ENCODE measurements at regions not wholly inside any gene's neighbourhood (a gene's known extent, or its start where the extent isn't known, plus 50 kb on each side); places are given as distances from the start of the nearest gene placed in this dataset.
A peak's percentile ranks its signal among the peaks of the same experiment; 100 is the strongest.

DNA sequence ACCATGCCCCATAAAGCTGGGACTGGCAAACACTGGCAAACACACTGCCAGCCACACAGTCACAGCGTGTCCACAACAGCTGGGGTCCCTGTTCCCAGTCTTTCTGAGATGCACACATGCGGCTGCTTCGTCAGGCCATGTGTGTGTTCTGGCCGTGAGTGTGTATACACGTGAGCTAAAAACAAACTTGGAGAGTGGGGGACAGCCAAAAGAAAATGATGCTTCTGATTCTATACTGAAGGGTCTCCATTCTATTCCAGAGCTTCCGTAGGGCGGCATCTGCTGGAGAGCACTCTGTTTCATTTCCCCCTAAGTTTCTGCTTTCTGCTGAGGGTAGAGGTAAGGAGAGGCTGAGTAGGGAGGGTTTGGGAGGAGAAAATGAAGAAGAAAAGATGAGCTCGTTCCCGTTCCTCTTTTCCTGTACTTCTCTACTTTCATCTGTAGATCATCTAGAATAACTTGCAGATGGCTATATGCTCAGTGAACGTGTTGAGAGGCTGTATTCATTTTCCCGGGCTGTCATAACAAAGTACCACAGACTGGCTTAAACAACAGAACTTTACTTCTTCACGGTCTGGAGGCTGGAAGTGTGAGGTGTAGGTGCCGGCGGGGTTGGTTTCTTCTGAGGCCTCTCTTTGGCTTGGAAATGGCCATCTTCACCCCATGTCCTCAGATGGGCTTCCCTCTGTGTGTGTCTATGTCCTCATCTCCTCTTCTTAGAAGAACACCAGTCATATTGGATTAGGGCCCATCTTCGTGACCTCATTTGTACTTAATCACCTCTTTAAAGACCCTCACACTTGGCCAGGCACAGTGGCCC lies 151.6 kb downstream of the TOMM20 start:
- FAIRE-seq (no peak), DNase-seq (ENCODE audit: low spot score in 2 of 2) (no peak)

- no peak for FAIRE-seq
- no peak for DNase-seq (ENCODE audit: low spot score in 2 of 2)
These were observed 152.4 kb downstream of the TOMM20 start for GRCh38 chr1:234975941-234976860.

DNA sequence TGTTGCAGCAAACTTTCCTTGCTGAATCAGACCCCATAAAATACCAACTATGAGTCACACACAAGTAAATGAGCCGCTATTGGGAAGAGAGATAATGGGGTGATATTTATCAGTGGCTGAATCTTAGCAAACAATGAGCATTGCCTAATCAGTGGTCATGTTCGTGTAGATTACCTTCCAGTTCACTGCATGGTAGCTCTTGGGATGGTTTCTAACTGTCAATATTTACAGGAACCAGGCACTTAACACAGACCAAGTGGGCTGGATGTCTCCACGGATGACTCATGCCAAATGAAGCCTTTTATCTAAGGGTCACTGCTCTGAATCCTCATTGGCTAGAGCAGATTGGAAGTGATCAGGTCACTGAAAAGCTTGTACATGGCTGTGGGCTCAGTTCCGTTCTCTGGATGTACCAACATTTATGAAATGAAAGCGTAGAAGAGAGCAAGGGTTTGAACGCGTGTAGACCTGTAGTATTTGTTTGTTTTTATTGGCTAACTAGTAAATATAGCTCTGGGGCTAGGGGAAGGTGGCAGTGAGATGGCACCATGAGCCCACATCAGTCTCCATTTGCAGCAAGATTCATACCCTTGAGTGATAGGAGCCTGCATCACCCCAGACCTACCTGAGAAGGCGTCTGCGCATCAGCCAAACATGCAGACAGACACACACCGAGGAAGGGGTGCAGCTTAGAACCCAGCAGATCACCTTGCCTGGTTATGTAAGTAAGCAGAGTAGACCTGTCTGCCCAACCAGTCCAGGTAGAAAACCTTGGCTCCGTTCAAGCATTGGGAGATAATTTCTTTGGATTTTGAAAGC lies 153.3 kb downstream of the TOMM20 start:
- no peak for DNase-seq (ENCODE audit: low spot score in 2 of 2)
- no peak for FAIRE-seq

DNA sequence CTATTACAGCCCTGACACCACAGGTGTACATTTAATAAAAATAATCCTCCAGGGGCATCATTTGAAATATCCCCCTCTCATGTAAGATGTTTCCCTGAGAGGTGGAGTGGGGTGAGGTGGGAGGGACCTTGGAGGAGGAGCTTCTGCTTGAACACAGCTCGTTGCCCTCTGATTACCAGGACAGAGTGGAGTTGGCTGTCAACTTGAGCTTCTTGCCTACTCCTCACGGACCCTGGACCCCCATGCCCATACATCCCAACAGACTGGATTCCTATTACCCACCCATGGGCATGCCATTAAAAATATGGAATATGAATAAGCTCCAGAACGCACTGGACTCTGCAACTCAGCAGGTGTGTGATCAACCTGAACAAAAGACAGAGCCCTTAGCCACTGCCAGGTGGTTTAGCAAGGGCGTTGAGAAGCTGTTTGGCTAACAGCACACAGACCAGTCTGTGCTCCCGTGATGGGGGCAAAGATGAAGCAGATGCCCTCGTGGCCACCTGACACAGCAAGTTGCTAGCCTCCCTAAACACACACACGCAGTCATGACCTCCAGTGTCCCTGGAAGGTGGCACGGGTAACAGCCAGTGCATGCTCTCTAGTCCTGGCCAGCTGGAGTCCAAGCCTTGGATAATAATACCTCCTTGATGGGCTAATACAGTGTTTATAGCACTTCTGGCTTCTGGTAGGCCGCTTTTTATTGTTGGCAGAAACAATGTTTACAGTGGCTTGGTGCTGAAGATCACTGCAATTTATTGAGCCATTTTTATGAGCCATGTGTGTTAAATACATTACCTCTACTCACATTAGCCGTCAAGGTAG lies 155.0 kb downstream of the TOMM20 start:
- FAIRE-seq (no peak), DNase-seq (ENCODE audit: low spot score in 2 of 2) (no peak)

GRCh38 chr1:234972411-234973191 lies 156.0 kb downstream of the TOMM20 start:
- no peak for FAIRE-seq
- no peak for DNase-seq (ENCODE audit: low spot score in 2 of 2)

DNA sequence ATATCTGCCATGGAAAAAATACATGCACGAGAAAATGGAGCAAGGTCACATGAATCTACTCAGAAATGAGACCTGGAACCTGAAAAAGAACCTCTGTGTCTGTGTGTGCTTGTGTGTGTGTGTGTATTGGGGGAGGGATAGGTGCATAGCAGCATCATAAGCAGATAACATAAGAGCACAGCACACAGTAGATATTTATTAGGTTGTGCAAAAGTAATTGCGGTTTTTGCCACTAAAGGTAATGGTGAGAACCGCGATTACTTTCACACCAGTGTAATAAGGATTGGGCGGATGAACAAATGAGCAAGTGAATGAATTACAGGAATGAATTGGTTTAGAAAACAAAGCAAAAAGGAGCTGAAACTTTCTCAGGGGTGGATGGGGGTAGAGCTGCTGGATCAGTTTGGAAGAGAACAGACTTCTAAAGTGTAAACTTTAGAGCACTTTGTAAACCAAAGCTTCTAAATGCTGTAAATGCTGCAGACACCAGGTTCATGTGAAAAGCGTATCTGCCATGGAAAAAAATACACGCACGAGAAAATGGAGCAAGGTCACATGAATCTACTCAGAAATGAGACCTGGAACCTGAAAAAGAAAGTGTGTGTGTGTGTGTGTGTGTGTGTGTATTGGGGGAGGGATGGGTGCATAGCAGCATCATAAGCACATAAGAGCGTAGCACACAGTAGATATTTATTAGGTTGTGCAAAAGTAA lies 156.9 kb downstream of the TOMM20 start:
- FAIRE-seq = no peak
- no peak for DNase-seq (ENCODE audit: low spot score in 2 of 2)

DNA sequence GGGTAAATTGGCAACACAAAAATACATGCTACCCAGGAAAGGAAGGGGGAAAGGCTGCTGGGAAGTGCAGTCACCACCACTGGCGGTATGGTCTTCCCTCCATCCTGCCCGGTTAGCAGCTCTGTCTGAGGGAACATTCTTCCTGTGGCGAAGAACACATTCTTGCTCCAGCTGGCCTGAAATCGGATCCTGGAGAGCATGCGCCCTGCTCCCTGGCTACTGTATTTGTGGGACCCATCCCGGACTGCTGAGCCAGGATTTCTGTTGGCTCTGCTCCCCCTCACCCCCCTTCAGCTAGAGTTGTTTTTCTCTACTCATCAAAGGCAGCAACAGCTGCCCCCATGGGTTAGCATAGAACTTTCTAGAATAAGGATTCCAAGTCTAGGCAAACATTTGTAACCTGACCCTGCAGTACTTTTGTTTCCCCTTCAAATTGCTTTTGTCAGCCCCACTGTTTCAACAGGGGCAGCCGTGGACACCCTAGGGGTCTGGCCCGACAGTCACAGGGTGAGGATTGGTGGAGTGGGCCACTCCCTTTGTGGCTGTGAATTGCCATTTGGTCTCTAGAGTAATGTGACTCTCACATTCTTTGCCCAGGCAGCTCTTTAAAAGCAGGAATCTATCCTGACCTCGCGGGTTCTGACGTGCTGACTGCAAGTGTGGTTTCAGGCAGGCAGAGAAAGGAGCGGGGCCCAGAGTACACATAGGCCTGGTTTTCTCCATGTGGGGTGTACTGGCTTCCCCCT lies 157.7 kb downstream of the TOMM20 start:
- peak in 1 of 2 donors; percentile 48 for DNase-seq (ENCODE audit: low spot score in 2 of 2)
- FAIRE-seq = no peak

DNA sequence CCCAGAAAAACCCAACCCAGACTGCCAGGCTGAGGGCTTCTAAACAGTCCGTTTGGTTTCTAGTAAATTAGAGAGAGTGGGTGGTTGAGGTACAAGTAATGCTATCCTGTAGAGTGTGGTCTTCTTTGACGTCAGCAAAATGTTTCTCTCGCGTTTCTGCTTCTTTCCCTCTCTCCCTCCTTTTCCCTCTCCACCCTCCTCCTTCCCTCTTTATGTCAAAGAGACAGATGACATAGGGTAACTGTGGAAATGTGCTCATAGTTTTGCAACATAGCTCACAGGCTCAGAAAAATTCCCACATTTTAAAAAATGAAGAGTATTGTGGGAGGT lies 158.3 kb downstream of the TOMM20 start:
- DNase-seq (ENCODE audit: low spot score in 2 of 2) (no peak), FAIRE-seq (no peak)

- no peak for FAIRE-seq
- DNase-seq (ENCODE audit: low spot score in 2 of 2) = peak; percentile 63 to 69
These were observed 158.8 kb downstream of the TOMM20 start for GRCh38 chr1:234969581-234970400.

GRCh38 chr1:234969011-234969441 lies 159.6 kb downstream of the TOMM20 start:
- DNase-seq (ENCODE audit: low spot score in 2 of 2) = no peak
- no peak for FAIRE-seq

DNA sequence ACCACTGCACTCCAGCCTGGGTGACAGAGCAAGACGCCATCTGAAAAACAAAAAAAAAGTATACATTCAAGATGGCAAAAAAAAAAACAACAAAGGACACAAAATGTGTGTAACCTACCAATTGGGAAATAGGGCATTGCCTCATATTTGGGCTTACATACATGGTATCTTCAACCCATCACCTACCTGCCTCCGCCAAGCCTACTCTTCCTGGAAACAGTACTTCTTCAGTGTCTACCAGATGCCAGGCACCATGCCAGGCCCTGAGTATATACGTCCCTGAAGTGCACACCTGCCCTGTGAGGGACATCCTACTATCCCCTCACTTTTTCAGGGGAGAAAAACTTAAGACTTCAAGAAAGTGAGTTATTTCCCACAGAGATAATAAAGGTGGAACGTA lies 160.2 kb downstream of the TOMM20 start:
- FAIRE-seq (no peak), DNase-seq (ENCODE audit: low spot score in 2 of 2) (no peak)

DNA sequence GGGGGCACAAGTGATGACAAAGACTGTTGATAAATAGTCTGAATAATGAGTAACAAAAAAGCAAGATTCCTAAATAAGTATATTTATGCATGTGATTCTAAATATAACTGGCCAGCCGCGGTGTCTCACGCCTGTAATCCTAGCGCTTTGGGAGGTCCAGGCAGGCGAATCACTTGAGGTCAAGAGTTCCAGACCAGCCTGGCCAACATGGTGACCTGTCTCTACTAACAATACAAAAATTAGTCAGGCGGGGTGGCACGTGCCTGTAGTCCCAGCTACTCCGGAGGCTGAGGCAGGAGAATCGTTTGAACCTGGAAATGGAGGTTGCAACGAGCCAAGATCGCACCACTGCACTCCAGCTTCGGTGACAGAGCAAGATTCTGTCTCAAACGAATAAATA lies 161.5 kb downstream of the TOMM20 start:
- DNase-seq (ENCODE audit: low spot score in 2 of 2) = no peak
- FAIRE-seq = no peak

DNA sequence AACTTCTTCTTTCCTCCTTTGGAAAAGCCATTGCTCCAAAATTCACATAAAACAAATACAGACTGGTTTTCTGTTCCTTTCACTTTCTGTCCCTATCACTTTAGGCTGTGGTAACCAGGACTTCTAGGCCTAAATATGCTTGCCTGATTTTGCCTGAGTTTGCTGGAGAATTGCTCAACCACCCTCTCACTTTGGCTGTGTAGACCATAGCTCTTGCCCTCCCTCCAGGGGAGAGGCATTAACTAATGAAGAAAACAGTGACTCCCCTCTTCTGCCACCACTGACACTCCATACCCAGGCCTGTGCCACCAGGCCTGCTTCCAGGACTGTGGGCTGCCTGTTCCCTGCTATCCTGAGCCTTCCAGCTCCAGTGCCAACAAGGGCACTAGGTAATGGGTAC lies 163.5 kb downstream of the TOMM20 start:
- DNase-seq (ENCODE audit: low spot score in 2 of 2) = no peak
- no peak for FAIRE-seq

DNA sequence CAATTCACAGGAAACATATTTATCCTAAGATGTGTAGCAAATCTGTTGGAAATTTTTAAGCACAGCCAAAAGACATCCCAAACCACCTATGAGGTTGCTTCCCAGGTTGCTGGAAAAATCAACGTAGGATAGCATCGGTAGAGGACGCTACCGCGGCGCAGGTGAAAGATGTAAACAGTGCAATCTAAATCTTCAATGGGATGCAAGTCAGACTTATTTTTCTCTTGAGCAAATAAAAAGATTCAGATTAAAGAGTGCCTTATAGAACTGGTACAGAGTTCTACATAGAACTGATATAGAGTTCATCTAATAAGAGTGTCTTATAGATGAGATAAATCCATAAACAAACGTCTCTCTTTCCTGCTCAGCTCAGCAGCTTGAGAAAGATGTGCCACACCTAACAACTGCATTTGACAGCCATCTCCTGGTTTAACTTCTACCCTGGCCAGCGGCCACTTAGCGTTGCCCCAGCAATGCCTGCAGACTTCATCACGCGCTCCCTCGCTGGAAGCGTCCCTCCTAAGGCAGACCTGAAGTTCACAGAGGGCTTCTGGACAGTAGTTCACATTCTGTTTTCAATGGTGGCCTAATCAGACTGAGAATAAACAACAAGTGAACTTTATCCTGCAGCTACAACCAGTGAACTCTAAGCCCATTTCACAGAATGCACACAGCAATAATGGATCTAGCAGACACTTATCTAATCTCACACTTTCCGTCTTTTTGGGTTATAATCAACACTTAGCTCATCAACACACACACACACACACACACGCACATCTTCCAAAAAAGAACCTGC lies 164.5 kb downstream of the TOMM20 start:
- FAIRE-seq = no peak
- DNase-seq (ENCODE audit: low spot score in 2 of 2) = no peak

GRCh38 chr1:234963180-234963903 lies 165.3 kb downstream of the TOMM20 start:
- no peak for FAIRE-seq
- DNase-seq (ENCODE audit: low spot score in 2 of 2) = no peak
